ENCODE measurements at regions not wholly inside any gene's neighbourhood (a gene's known extent, or its start where the extent isn't known, plus 50 kb on each side); places are given as distances from the start of the nearest gene placed in this dataset.
"Not testable (repeated sequence)": the region's sequence is repeated elsewhere in the genome, so short reads cannot be mapped to it uniquely, and the experiment has no call there.

DNA sequence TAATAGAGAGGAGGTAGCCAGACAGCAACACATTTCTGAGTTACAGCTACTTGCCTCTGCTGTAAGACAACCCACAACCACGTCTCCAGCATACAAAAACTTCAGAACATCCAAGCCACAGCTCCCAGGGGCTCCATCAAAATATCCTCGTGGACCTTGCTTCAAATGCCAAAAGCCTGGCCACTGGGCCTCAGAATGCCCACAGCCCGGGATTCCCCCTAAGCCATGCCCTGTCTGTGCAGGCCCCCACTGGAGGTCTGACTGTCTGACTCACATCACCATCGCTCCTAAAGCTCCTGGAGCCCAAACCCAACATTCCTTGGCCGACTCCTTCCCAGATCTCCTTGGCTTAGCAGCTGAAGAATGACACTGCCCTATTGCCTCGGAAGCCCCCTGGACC, 186.6 kb upstream of the MAGEB16 start:
- not testable (repeated sequence) for DNase-seq (ENCODE audit: low read depth)

DNA sequence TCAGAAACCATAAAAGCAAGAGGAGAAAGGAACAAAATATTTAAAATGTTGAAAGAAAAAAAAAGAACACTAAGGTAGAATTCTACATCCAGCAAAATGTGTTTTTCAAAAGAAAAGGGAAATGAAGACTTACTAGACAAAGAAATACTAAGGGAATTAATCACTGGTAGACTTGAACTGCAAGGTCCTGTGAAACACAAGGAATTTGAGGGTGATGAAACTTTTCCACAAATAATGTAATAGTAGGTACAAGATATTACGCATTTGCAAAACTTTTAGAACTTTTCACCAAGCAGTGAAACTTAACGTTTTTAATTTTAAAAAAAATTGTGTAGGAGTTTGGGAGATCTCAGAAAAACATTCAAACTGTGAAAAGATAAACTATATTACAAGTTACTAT, 180.3 kb upstream of the MAGEB16 start:
- no peak for DNase-seq (ENCODE audit: low read depth)

DNA sequence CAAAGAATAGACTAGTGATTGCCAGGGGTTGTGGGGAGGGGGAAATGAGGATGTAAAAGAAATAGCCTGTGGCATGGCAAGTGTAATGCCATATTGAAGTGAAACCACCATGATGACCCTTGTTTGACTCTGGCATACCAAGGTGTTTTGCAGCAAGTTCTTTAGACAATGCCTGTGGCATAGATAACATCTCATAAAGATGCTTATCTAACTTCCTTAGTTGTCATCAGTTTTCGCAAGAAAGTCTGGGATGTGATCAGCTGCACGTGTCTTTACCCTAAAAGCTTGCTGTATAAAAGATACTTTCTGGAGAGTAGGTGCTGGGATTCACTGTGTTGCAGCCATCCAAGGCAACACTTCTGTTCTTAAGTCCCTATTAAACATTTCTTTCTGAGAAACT, 176.1 kb upstream of the MAGEB16 start:
- no peak for DNase-seq (ENCODE audit: low read depth)

DNA sequence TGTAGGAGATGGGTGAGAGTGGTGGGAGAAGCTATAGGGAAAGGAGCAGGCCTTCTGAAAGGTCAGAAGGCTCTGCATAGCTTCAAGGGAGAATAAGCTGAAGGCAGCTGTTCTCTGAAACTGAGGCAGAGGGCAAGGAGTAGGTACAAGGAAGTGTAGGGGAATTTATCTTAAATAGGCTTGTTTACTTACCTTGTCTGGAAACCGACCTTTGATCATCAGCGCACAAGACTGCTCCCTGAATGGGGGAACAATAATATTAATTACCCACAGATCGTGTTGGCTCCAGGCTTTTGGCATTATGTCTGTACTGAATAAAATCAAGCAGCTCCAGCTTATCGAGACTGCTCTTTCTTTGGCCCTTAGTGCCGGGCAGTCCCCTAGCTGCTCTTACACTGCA, 175.5 kb upstream of the MAGEB16 start:
- DNase-seq (ENCODE audit: low read depth): no peak

DNA sequence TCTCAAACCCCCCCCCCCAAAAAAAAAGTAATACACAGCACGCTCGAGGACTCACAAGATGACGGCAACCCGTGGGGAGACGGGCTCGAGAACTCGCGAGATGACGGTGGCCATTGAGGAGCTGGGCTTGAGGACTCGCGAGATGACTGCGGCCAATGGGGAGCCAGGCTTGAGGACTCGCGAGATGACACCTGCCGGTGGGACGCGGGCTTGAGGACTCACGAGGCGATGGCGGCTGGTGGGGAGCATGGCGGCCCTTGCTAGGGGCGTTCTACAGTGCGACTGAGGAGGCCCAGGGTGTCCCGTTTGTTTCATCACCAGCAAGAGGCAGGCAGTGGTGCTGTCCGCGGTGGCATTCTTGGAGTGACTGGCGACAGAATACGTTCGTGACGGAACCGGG, 172.4 kb upstream of the MAGEB16 start:
- no peak for DNase-seq (ENCODE audit: low read depth)

DNA sequence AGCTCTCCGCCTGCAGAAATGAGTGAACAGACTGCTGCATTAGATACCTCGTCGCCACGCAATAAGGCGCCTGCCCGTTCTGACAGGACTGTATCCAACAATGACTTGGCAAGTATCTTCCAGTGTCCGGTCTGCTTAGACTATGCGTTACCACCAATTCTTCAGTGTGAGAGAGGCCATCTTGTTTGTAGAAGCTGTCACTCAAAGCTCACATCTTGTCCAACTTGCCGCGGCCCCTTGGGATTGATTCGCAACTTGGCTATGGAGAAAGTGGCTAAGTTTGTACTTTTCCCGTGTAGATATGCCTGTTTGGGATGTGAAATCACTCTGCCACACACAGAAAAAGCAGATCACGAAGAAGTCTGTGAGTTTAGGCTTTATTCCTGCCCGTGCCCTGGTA, 172.0 kb upstream of the MAGEB16 start:
- DNase-seq (ENCODE audit: low read depth): no peak

DNA sequence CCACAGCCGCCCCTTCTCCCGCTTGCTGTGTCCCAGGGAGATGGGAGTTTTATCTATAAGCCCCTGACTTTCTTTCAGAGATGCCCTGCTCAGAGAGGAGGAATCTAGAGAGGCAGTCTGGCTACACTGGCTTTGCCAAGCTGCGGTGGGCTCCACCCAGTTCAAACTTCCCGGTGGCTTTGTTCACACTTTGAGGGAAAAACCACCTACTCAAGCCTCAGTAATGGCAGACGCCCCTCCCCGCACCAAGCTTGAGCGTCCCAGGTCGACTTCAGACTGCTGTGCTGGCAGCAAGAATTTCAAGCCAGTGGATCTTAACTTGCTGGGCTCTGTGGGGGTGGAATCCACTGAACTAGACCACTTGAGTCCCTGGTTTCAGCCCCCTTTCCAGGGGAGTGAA, 162.2 kb upstream of the MAGEB16 start:
- DNase-seq (ENCODE audit: low read depth): not testable (repeated sequence)

DNA sequence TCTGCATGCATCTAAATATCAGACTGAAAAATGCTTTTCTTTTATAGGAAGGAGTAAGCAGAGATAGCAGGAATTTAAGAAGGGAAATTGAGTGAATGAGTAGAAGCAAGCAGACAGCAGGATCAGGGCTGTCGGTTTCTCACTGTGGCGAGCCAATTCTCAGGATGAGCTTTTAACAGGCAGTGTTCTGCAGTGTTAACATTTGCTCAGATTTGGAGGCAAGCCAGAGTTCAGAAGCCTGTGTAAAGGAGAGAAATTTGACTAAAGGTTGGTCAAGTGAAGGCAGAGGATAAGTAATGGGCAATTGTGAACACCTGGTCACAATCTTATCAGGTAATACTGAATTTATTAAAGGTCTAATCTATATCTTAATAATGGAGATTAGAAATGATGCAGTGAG, 133.3 kb upstream of the MAGEB16 start:
- no peak for DNase-seq (ENCODE audit: low read depth)

DNA sequence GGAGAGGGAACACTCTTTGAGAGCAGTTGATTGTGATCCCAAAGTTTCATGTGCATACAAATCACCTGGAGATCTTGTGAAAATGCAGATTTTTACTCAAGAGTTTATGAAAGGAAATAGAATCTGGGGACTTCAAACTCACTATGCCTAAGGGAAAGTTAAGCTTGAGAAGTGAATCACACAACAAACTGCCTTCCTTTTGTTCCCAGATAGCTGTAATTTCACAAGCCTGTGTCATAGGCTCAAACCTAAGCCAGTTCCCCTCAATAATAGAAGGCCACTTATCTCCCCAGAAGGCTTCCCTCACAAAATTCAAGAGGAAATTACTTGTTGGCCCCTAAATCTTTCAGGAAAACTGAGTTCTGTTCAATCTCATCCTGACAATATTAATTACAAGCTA, 132.8 kb upstream of the MAGEB16 start:
- no peak for DNase-seq (ENCODE audit: low read depth)

DNA sequence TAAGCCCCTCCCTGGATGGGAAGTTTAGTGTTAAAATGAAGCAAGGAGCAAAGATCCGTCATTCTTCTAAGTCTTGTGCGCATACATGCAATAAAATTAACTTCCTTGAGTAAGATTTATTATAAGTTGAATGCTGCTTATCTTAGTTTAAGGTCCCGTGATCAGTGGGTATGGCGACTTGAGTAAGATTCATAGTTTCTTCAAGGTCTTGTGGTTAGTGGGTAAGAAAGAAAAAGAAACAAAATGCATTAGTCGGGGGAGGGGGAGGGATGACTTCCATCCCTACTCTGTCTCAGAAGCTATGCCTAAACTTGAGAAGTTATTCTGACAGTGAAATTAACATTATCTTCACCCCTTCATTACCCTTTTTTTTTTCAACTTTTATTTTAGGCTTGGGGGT, 127.3 kb upstream of the MAGEB16 start:
- DNase-seq (ENCODE audit: low read depth): no peak

DNA sequence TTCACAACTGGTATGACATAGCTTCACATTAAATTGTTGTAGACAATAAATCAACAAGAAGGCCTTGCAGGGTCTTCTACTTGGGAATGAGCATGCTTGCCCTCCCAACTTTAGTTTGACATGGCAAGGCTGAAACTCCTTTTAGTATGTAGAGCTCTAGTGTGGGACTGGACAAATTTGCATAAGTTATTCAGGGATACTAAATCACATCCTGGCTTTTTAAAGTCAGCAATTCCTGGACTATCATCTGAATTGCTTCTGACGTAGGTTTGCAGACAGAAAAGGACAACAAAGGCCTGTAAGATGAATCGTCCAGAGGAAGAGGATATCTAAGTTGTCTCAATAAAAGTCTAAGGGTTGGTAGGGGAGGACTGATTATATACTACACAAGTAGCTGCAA, 123.0 kb upstream of the MAGEB16 start:
- DNase-seq (ENCODE audit: low read depth): no peak

DNA sequence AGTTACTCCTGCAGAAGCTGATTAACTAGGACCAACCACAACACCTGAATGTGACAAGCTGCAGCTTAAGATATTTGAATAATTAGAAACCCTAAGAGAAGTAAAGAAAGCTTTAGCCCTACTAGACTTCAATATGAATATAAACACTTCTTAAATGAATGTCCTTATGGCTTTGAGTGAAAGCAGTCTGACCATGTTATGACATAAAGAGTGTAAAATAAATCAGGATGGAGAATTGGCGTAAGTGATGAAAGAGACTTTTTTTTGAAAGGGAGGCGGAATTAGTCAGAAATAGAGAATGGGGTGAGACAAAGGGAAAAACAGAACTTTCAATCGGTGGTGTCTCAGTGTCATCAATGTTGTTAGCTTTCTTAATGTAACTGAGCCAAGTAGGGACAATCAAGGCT, 117.2 kb upstream of the MAGEB16 start:
- no peak for DNase-seq (ENCODE audit: low read depth)

DNA sequence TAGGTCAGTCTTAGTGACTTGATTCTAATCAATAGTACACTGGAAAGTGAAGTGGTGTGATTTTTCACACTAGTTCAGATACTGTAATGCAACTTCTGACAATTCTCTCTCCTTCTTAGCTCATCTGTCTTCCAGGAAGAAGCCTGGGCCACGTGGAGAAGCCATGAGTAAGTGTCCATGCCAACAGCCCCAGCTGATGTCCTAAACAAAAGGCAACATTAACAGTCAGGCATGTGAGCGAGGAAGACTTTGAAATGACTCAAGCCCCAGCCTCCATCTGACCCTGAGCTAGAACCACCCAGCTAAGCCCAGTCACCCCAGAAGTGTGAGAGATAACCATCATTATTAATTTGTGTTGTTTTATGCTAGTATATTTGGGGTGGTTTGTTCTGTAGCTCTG, 115.7 kb upstream of the MAGEB16 start:
- DNase-seq (ENCODE audit: low read depth): no peak

DNA sequence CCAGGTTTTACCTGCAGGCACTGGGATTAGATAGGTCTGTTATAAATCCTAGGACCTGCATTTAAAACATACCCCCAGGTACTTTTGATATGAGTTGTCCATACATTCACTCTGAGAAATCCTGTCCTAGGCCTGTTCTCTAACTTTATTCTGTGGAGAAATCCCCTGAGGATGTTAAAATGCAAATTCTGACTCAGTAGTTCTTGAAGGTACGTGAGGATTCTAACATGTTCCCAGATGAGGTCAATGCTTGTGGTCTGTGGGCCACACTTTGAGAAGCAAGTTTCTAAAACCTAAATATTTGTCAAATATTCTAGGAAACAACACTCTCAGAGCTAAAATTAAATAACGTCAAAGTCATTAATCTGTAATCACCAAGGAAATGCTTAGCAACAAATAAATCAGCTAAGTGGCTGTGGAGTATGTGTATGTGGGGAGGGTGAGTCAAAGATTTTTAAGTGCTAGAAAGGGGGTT, 101.3 kb upstream of the MAGEB16 start:
- no peak for DNase-seq (ENCODE audit: low read depth)

DNA sequence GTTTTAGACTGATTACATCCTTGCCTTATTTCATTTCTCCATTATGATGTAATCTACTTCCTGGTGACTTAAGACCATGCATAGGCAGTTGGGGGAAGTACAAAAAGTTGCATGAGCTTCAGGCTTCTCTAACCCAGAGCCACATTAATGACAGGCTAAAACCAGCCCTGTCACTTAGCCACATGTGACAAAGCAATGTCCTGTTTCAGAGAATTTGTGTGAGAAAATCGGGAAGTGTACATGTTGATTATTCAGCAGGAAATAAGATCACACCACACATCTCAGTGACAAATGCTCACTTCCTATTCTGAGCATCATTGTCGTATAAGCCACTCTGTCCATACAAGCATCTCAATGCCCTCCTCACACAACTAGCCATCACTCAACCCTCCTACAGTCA, 98.5 kb upstream of the MAGEB16 start:
- no peak for DNase-seq (ENCODE audit: low read depth)

DNA sequence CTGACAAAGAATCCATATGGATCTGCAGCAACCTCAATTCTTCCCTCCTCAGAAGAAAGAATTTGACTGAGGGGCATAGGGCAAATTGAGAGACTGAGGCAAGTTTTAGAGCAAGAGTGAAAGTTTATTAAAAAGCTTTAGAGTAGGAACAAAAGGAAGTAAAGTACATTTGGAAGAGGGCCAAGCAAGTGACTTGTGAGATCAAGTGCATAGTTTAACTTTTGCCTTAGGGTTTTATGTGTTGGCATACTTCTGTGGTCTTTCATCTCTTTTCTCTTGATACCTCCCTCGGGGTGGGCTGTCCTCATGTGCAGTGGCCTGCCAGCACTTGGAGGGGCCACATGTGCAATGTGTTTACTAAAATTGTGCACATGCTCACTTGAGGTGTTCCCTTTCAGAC, 98.0 kb upstream of the MAGEB16 start:
- no peak for DNase-seq (ENCODE audit: low read depth)

DNA sequence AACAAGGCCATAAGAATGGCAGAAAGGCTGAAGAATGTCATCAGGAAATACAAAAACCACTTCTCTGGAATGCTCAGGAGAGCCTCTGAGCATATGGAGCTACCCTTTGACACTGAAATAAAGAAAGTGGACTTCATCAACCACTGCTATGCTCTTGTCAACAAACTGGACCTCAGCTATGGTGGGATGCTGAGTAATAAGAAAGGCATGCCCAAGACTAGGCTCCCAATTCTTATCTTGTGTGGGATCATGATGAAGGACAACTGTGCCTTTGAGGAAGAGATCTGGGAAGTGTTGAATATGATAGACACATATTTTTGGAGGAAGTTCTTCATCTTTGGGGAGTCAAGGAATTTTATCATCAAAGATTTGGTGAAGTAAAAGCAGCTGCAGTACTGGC, 86.9 kb upstream of the MAGEB16 start:
- DNase-seq (ENCODE audit: low read depth): peak; percentile 0

DNA sequence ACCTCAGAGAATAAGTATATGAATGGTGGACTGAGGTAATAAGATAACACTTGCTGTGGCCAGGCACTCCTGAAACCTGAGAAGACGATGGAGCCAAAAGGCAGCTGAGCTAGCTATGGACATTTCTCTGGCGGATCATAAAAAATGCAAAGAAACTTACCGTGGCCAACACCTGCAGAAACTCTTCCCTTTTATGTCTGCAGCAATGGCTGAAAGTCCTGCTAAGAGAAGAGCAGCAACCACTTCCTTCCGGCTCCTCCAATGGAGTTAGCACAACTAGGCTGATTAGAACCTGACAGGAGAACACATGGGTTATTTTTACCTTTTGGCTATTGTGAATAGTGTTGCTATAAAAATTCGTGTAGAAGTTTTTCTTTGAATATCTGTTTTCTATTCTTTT, 76.0 kb upstream of the MAGEB16 start:
- DNase-seq (ENCODE audit: low read depth): no peak

DNA sequence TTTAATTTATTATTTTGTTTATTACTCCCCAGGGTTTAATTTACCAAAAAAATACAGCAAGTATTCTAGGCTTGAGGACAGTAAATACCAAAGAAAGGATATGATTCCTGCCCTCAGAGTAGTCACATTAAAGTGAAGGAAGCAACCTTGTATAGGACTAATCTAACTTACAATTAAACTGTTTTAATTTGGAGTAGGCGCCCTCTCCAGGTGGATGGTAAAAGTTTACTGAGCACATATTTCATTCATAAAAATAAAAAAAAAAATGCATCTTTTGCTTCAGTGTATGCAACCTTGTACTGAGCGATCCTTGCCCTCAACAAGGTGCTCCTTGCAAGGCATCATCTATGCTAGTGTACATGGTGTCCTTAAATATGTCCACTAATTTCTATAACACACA, 72.0 kb upstream of the MAGEB16 start:
- DNase-seq (ENCODE audit: low read depth): peak; percentile 5

DNA sequence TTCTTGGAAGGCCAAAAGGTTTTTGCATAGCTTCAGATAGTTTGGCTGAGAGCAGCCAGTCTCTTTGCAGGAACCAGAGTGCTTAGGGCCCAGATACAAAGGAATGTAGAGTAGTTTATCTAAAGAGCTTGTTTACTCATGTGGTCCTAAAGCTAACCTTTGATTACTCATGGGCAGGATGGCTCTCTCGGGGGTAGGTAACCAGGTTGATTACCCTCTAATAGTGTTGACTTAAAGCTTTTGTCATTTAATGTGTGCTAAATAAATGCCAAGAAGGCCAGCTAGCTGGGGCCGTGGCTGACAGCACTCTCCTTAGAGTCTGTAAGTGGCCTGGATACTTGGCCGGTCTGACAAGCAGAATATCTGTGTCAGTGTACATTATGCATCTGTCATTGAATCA, 69.7 kb upstream of the MAGEB16 start:
- DNase-seq (ENCODE audit: low read depth): no peak

DNA sequence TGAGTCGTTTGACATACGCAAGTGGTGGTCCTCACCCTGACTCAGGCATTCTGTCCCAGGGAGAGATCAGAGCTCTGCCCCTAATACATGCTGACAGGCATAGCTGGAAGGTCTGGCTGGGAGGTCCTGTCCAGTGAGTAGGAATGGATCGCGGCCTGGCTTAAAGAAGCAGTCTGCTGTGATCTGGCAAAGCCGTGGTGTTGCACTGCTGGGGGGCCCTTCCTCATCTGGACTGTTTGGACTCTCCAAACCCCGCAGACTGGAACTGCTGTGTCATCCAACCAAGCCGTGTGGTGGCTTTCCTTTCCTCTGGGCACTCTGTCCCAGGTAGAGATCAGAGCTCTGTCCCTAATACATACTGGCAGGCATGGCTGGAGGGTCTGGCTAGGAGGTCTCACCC, 64.3 kb upstream of the MAGEB16 start:
- DNase-seq (ENCODE audit: low read depth): no peak

DNA sequence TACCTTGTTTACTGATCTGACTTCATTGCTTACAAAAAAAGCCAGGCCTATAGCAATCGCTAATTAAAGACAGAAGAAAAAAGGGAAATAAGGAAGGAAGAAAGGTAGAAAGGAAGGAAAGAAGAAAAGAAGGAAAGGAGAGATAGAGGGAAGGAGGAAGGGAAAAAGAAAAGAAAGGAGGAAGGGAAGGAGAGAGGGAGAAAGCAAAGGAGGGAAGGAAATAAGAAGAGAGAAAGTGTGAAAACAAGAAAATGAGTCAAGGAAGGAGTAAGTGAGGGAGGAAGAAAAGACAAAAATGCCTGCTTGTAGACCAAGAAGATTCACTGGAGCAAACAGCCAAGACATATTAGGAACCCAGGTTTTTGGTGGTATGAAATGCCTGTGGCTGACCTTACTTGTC, 57.0 kb upstream of the MAGEB16 start:
- peak; percentile 7 for DNase-seq (ENCODE audit: low read depth)

DNA sequence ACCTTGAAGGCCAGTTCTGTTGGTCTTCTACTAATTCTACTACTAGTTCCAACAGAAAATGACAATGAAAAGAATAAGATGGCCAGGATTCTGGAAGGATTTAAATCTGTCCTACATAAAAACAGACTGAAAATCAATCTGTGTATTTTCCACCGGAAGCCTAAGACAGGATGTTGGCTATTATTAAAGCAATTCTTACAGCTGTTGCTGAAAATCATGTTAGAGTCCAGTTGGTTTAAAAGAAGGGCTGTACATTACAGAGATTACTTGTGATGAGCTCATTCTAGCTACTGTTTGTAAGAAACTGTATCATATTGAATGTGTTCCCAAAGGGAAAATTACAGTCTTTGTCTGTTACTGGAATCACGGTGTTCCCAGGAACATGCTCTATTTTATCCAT, 54.8 kb upstream of the MAGEB16 start:
- peak; percentile 18 for DNase-seq (ENCODE audit: low read depth)
